GM19025 (cell line): ENCODE measurements at regions not wholly inside any gene's neighbourhood (a gene's known extent, or its start where the extent isn't known, plus 50 kb on each side); places are given as distances from the start of the nearest gene placed in this dataset.
"Not testable (repeated sequence)": the region's sequence is repeated elsewhere in the genome, so short reads cannot be mapped to it uniquely, and the experiment has no call there.

Source experiments
- ATAC-seq: cut with Tn5 transposase; IDR thresholded peaks from one replicate; pipeline ENCODE4 v1.9.1; 2021; ENCODE audit warnings: mild to moderate bottlenecking, low read depth, moderate library complexity; ENCODE audit not compliant: unreplicated experiment

GRCh38 chr7:93663561-93664299 lies 89.2 kb upstream of the CALCR start:
- ATAC-seq, result no peak

GRCh38 chr7:93658163-93658562 lies 83.6 kb upstream of the CALCR start:
- ATAC-seq, result not testable (repeated sequence)

DNA sequence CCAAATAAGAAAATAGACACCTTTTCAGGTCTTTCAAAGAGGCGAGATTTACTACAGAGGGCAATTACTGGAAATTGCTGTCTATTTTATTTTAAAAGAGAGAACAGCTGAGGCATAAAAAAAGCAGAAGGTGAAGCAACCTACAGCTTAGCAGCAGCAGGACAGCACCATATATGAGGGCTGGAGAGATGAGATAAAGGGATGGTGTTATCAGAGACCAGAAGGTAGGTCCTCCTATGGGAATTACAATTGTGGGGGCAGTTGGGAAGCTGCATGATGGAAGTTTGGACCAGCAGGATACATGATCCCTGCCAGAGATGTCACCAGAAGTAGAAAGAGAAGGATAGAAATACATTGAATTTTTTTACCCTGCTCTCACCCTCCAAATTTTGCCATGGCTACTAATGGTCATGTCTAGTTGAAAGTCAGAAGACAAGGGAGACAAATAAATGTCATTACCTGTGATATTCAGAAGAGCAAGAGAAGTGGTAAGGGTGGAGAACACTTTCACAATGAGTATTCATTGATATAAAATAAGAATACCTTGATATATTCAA lies 77.2 kb upstream of the CALCR start:
- ATAC-seq, result no peak

GRCh38 chr7:93646538-93646937 lies 72.0 kb upstream of the CALCR start:
- no peak for ATAC-seq

- no peak for ATAC-seq
Measured at GRCh38 chr7:93636276-93636675, 61.8 kb upstream of the CALCR start.

DNA sequence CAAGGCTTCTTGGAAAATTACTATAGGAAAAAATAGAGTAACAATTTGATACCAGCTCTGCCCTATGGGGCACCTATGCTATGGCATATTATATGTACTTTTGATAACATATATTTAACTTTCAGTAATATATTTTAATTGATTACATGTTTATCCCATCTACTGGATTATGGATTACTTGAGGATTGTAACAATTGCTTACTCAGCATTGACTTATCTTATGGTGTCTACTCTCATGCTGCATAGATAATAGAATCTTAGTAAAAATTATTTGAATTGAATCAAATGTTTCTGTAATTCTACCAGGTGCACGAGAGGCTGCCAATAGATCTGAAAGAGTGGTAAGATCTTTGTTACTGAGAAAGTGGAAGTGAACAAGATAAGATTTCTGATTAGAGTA lies 57.8 kb upstream of the CALCR start:
- no peak for ATAC-seq

GRCh38 chr7:93629291-93629801 lies 54.8 kb upstream of the CALCR start:
- ATAC-seq, result no peak

GRCh38 chr7:93626869-93627268 lies 52.3 kb upstream of the CALCR start:
- no peak for ATAC-seq
